PC-3 (cell line): ENCODE measurements at regions not wholly inside any gene's neighbourhood (a gene's known extent, or its start where the extent isn't known, plus 50 kb on each side); places are given as distances from the start of the nearest gene placed in this dataset.

Experiments used
- ATAC-seq: fragments of 200-7000 bp; cut with Tn5 transposase; 2 replicates; pipeline ENCODE4 v1.9.1; 2020; ENCODE audit warnings: mild to moderate bottlenecking, moderate library complexity
- BruUV-seq: library from RNA; stranded (reverse); fragments of 400-500 nt; replicated peaks from 2 replicates; lab custom pipeline; 2021; lab: Mats Ljungman, UMichigan
- CTCF ChIA-PET: fragments of 300-600 bp; sonication (Branson Sonifier 250); formaldehyde crosslinking; loops from one replicate; lab custom pipeline; 2022; ENCODE audit warnings: antibody characterized with exemption; lab: Charles Lee
- POLR2A ChIA-PET: fragments of 300-600 bp; sonication (Branson Sonifier 250); formaldehyde crosslinking; loops from one replicate; lab custom pipeline; 2022; ENCODE audit warnings: antibody characterized with exemption; ENCODE audit not compliant: unreplicated experiment; lab: Charles Lee
- DNase-seq: peaks from one replicate; pipeline ENCODE4 v3.0.0-alpha.2; 2015
- H2AFZ ChIP-seq: fragments of 300-600 bp; sonication (generic); 2 replicates; pipeline ENCODE4 v1.6.0; 2016; ENCODE audit warnings: antibody characterized with exemption, low read length
- H3F3A ChIP-seq: fragments of 300-600 bp; sonication (generic); one replicate; pipeline ENCODE4 v1.6.0; 2017; ENCODE audit warnings: antibody characterized with exemption, low read length, control low read depth, mild to moderate bottlenecking; ENCODE audit not compliant: unreplicated experiment
- H3K27ac ChIP-seq: fragments of 300-600 bp; sonication (generic); 2 replicates; pipeline ENCODE4 v1.5.1; 2016; ENCODE audit warnings: mild to moderate bottlenecking, low read length
- H3K27me3 ChIP-seq: fragments of 300-600 bp; sonication (generic); 2 replicates; pipeline ENCODE4 v1.6.1; 2016; ENCODE audit warnings: low read length, mixed read lengths
- H3K36me3 ChIP-seq: fragments of 300-600 bp; sonication (generic); 2 replicates; pipeline ENCODE4 v1.6.1; 2016; ENCODE audit warnings: low read depth, mixed run types, low read length, mixed read lengths
- H3K4me1 ChIP-seq: fragments of 300-600 bp; sonication (generic); 2 replicates; pipeline ENCODE4 v1.5.1; 2016; ENCODE audit warnings: low read length; ENCODE audit not compliant: insufficient read depth
- H3K4me2 ChIP-seq: fragments of 300-600 bp; sonication (generic); 2 replicates; pipeline ENCODE4 v1.6.0; 2016; ENCODE audit warnings: low read length
- H3K4me3 ChIP-seq: fragments of 300-600 bp; sonication (generic); 2 replicates; pipeline ENCODE4 v1.5.1; 2016; ENCODE audit warnings: mild to moderate bottlenecking, low read length, mixed read lengths
- H3K79me2 ChIP-seq: fragments of 300-600 bp; sonication (generic); 2 replicates; pipeline ENCODE4 v1.6.1; 2017; ENCODE audit warnings: low read length, mixed read lengths
- H3K9ac ChIP-seq: fragments of 300-600 bp; sonication (generic); 2 replicates; pipeline ENCODE4 v1.6.0; 2016; ENCODE audit warnings: mild to moderate bottlenecking, low read length
- H3K9me2 ChIP-seq: fragments of 300-600 bp; sonication (generic); replicated peaks from 2 replicates; pipeline ENCODE4 v1.6.1; 2016; ENCODE audit warnings: mixed run types, low read length, mixed read lengths
- H3K9me3 ChIP-seq: fragments of 300-600 bp; sonication (generic); 2 replicates; pipeline ENCODE4 v1.6.1; 2016; ENCODE audit warnings: low read length, mixed read lengths
- H4K20me1 ChIP-seq: fragments of 300-600 bp; sonication (generic); 2 replicates; pipeline ENCODE4 v1.6.1; 2016; ENCODE audit warnings: low read length, mixed read lengths
- CTCF ChIP-seq: fragments of 300-600 bp; sonication (generic); conservative IDR thresholded peaks from 2 replicates; pipeline ENCODE4 v1.5.1; 2017; ENCODE audit warnings: antibody characterized with exemption, low read depth, mild to moderate bottlenecking, low read length
- EZH2 ChIP-seq: fragments of 300-600 bp; sonication (generic); IDR thresholded peaks from one replicate; pipeline ENCODE4 v1.6.1; 2017; ENCODE audit warnings: antibody characterized with exemption, mild to moderate bottlenecking, low read length; ENCODE audit not compliant: unreplicated experiment
- EZH2phosphoT487 ChIP-seq: fragments of 300-600 bp; sonication (generic); IDR thresholded peaks from 2 replicates; pipeline ENCODE4 v1.6.1; 2018; ENCODE audit warnings: mild to moderate bottlenecking, antibody characterized with exemption, low read length, borderline replicate concordance
- intact Hi-C: fragments of 100-400 bp; cut with micrococcal nuclease; formaldehyde crosslinking; loops from 2 replicates; pipeline ENCODE4 v1.9.0; 2023

- CTCF ChIA-PET = no interaction called here
- no TSS peak for BruUV-seq
- no peak for ATAC-seq
Observed at GRCh38 chr5:166377756-166378155, 1913.7 kb upstream of the WWC1 start.

GRCh38 chr5:166379517-166379916 lies 1911.9 kb upstream of the WWC1 start:
- Histone ChIP-seq H3K4me3 (no peak overlapping the region), H3K27ac (no peak overlapping the region), H3K27me3 (no peaks in the 10 kb centered on the region), H3K9me3 (0 out of 2 replicates have a peak, but pooled peaks cover 5% of the 10 kb centered on the region), H3K4me1 (no peaks in the 10 kb centered on the region), H3F3A (no peaks in the 10 kb centered on the region), H3K36me3 (no peaks in the 10 kb centered on the region), H3K9ac (no peak overlapping the region), H4K20me1 (no peaks in the 10 kb centered on the region), H3K79me2 (no peaks in the 10 kb centered on the region), H3K9me2 (no peaks in the 10 kb centered on the region), H2AFZ (no peak overlapping the region), H3K4me2 (no peak overlapping the region)
- ChIA-PET CTCF (no interaction called here), POLR2A (no interaction called here)
- DNase-seq = no peak
- ATAC-seq = no peak
- intact Hi-C loops = no loop called here
- no TSS peak for BruUV-seq
- TF ChIP-seq CTCF = no peak
- TF ChIP-seq EZH2 = no peak
- no peak for TF ChIP-seq EZH2phosphoT487

More at GRCh38 chr5:166377756-166378155, 1913.7 kb upstream of the WWC1 start:
- no peaks in the 10 kb centered on the region for H3K36me3 ChIP-seq
- no peaks in the 10 kb centered on the region for H4K20me1 ChIP-seq
- H3K9ac ChIP-seq = no peak overlapping the region
- no peaks in the 10 kb centered on the region for H3K9me2 ChIP-seq
- POLR2A ChIA-PET = no interaction called here
- no peak overlapping the region for H3K4me3 ChIP-seq
- H3K4me2 ChIP-seq = no peak overlapping the region
- TF ChIP-seq EZH2 (no peak), EZH2phosphoT487 (no peak), CTCF (no peak)
- no peaks in the 10 kb centered on the region for H3K27me3 ChIP-seq
- no peaks in the 10 kb centered on the region for H3K4me1 ChIP-seq
- H3K9me3 ChIP-seq = no peaks in the 10 kb centered on the region
- DNase-seq = no peak
- H3K27ac ChIP-seq = no peak overlapping the region
- H2AFZ ChIP-seq = no peak overlapping the region
- intact Hi-C loops = no loop called here
- H3F3A ChIP-seq = no peaks in the 10 kb centered on the region
- no peaks in the 10 kb centered on the region for H3K79me2 ChIP-seq

- no peaks in the 10 kb centered on the region for H4K20me1 ChIP-seq
- H3K36me3 ChIP-seq = no peaks in the 10 kb centered on the region
- BruUV-seq = no TSS peak
- no peaks in the 10 kb centered on the region for H3K79me2 ChIP-seq
- TF ChIP-seq EZH2phosphoT487 (no peak), CTCF (no peak), EZH2 (no peak)
- H2AFZ ChIP-seq = no peak overlapping the region
- H3K9me3 ChIP-seq = peaks cover 12% of the 10 kb centered on the region; the same call in 1 of the 2 replicates
- POLR2A ChIA-PET = no interaction called here
- H3K4me3 ChIP-seq = no peak overlapping the region
- intact Hi-C loops = no loop called here
- H3K27me3 ChIP-seq = no peaks in the 10 kb centered on the region
- H3K4me2 ChIP-seq = no peak overlapping the region
- CTCF ChIA-PET = no interaction called here
- no peaks in the 10 kb centered on the region for H3K4me1 ChIP-seq
- H3K27ac ChIP-seq = no peak overlapping the region
- DNase-seq (no peak), ATAC-seq (no peak)
- no peaks in the 10 kb centered on the region for H3F3A ChIP-seq
- H3K9me2 ChIP-seq = no peaks in the 10 kb centered on the region
- H3K9ac ChIP-seq = no peak overlapping the region
Observed at GRCh38 chr5:166382031-166382430, 1909.4 kb upstream of the WWC1 start.
